H1 (cell line): ENCODE measurements at regions not wholly inside any gene's neighbourhood (a gene's known extent, or its start where the extent isn't known, plus 50 kb on each side); places are given as distances from the start of the nearest gene placed in this dataset.

Experiments used
- CTCF ChIA-PET: fragments of 300-600 bp; sonication (Branson Sonifier 250); formaldehyde crosslinking; loops from one replicate; lab custom pipeline; 2021; ENCODE audit not compliant: partially characterized antibody; lab: Charles Lee
- POLR2A ChIA-PET: fragments of 300-600 bp; sonication (Branson Sonifier 250); formaldehyde crosslinking; loops from one replicate; lab custom pipeline; 2021; ENCODE audit warnings: inconsistent platforms; ENCODE audit not compliant: partially characterized antibody; lab: Charles Lee
- DNase-seq, 2 experiments: peaks; one replicate each; pipeline versions ENCODE4 v3.0.0 to v3.0.0-alpha.2; 2010 to 2022; ENCODE audit warnings: low spot score in 2 of 2, low read depth in 1 of 2, mixed read lengths in 1 of 2
- FAIRE-seq: peaks from 2 replicates; lab custom pipeline; 2011; peaks lifted over from hg19 to GRCh38; lab: Jason Lieb, UNC
- H2AFZ ChIP-seq: 2 replicates; pipeline ENCODE4 v1.8.1; 2012; ENCODE audit warnings: low read length, inconsistent platforms
- H2AK5ac ChIP-seq: 2 replicates; pipeline ENCODE4 v1.6.1; 2013; ENCODE audit warnings: low read depth, low read length
- H2BK120ac ChIP-seq: replicated peaks from 2 replicates; pipeline ENCODE3; 2013; ENCODE audit warnings: low read depth, low read length, inconsistent platforms
- H2BK12ac ChIP-seq: 2 replicates; pipeline ENCODE4 v1.6.1; 2013; ENCODE audit warnings: low read depth, low read length
- H2BK15ac ChIP-seq: 2 replicates; pipeline ENCODE4 v1.6.1; 2013; ENCODE audit warnings: low read length
- H2BK20ac ChIP-seq: 2 replicates; pipeline ENCODE4 v1.6.1; 2013; ENCODE audit warnings: low read length
- H2BK5ac ChIP-seq: 2 replicates; pipeline ENCODE4 v1.6.1; 2013; ENCODE audit warnings: low read depth, low read length
- H3K14ac ChIP-seq: 2 replicates; pipeline ENCODE4 v1.6.1; 2013; ENCODE audit warnings: inconsistent platforms; ENCODE audit not compliant: insufficient read length
- H3K18ac ChIP-seq: 2 replicates; pipeline ENCODE4 v1.6.1; 2013; ENCODE audit warnings: low read length; ENCODE audit errors: extremely low read depth
- H3K23ac ChIP-seq: 2 replicates; pipeline ENCODE4 v1.6.1; 2013; ENCODE audit warnings: inconsistent platforms; ENCODE audit not compliant: insufficient read length
- H3K23me2 ChIP-seq: 2 replicates; pipeline ENCODE4 v1.6.1; 2013; ENCODE audit warnings: low read depth, low read length
- H3K27ac ChIP-seq: 2 replicates; pipeline ENCODE4 v1.6.1; 2011; ENCODE audit warnings: low read depth, low read length, inconsistent platforms
- H3K27me3 ChIP-seq, 4 experiments: replicated peaks in 1 of 4; 1 replicate in 1 of 4; 2 replicates in 3 of 4; pipeline versions ENCODE4 v1.6.1 to v1.8.1; 2011 to 2013; ENCODE audit warnings: low read length in 3 of 4, mild to moderate bottlenecking in 3 of 4, inconsistent platforms in 2 of 4, mixed read lengths in 2 of 4, moderate library complexity in 1 of 4; ENCODE audit not compliant: control insufficient read depth in 3 of 4, insufficient read depth in 3 of 4; ENCODE audit errors: extremely low read depth in 1 of 4
- H3K36me3 ChIP-seq, 4 experiments: 2 replicates each; pipeline versions ENCODE4 v1.6.1 to v1.8.1; 2011 to 2013; ENCODE audit warnings: mild to moderate bottlenecking in 4 of 4, low read length in 3 of 4, moderate library complexity in 2 of 4, control low read depth in 1 of 4, inconsistent platforms in 1 of 4; ENCODE audit not compliant: insufficient read depth in 4 of 4, control insufficient read depth in 2 of 4
- H3K4ac ChIP-seq: replicated peaks from 2 replicates; pipeline ENCODE3; 2013; ENCODE audit warnings: low read length, low read depth, mixed read lengths, inconsistent platforms; ENCODE audit not compliant: insufficient read length
- H3K4me1 ChIP-seq, 4 experiments: replicated peaks in 1 of 4; 1 replicate in 1 of 4; 2 replicates in 3 of 4; pipeline versions ENCODE4 v1.6.1 to v1.8.1; 2011 to 2013; ENCODE audit warnings: low read length in 3 of 4, inconsistent platforms in 2 of 4, mixed read lengths in 1 of 4; ENCODE audit not compliant: insufficient read depth in 4 of 4, control insufficient read depth in 3 of 4
- H3K4me2 ChIP-seq, 2 experiments: 2 replicates each; pipeline versions ENCODE4 v1.6.1 to v1.8.1; 2011 to 2013; ENCODE audit warnings: low read depth in 2 of 2, low read length in 2 of 2, control low read depth in 1 of 2, inconsistent platforms in 1 of 2, mild to moderate bottlenecking in 1 of 2; ENCODE audit not compliant: insufficient read depth in 1 of 2
- H3K4me3 ChIP-seq, 4 experiments: fragments of 200-600, 300-600 bp in 1 of 4; sonication (generic), shearing (Covaris generic), sonication (Bioruptor Twin) in 1 of 4; 2 replicates each; pipeline versions ENCODE4 v1.5.1 to v1.8.1; 2011 to 2016; ENCODE audit warnings: low read length in 4 of 4, low read depth in 3 of 4, control low read depth in 2 of 4, inconsistent platforms in 2 of 4, mild to moderate bottlenecking in 2 of 4, mixed read lengths in 1 of 4, moderate library complexity in 1 of 4; ENCODE audit not compliant: insufficient read depth in 2 of 4; ENCODE audit errors: extremely low read depth in 1 of 4
- H3K56ac ChIP-seq: replicated peaks from 2 replicates; pipeline ENCODE3; 2013; ENCODE audit warnings: low read depth, mild to moderate bottlenecking, mixed read lengths, low read length, inconsistent platforms; ENCODE audit not compliant: insufficient read length
- H3K79me1 ChIP-seq: 2 replicates; pipeline ENCODE4 v1.6.1; 2013; ENCODE audit warnings: low read depth, low read length, control low read depth
- H3K79me2 ChIP-seq, 2 experiments: 2 replicates each; pipeline versions ENCODE4 v1.6.1 to v1.8.1; 2012 to 2013; ENCODE audit warnings: low read length in 2 of 2, mild to moderate bottlenecking in 2 of 2, inconsistent platforms in 1 of 2; ENCODE audit not compliant: insufficient read depth in 2 of 2, control insufficient read depth in 1 of 2
- H3K9ac ChIP-seq, 4 experiments: replicated peaks in 1 of 4; 1 replicate in 1 of 4; 2 replicates in 3 of 4; pipeline versions ENCODE4 v1.6.1 to v1.8.1; 2011 to 2013; ENCODE audit warnings: low read depth in 3 of 4, low read length in 3 of 4, control low read depth in 2 of 4, mild to moderate bottlenecking in 2 of 4, moderate library complexity in 2 of 4, inconsistent platforms in 1 of 4; ENCODE audit errors: extremely low read depth in 1 of 4
- H3K9me3 ChIP-seq, 2 experiments: 2 replicates each; pipeline versions ENCODE4 v1.6.1 to v1.8.1; 2012 to 2013; ENCODE audit warnings: mild to moderate bottlenecking in 2 of 2, moderate library complexity in 2 of 2, control low read depth in 1 of 2, inconsistent platforms in 1 of 2, low read depth in 1 of 2, low read length in 1 of 2, mixed read lengths in 1 of 2; ENCODE audit not compliant: insufficient read depth in 2 of 2
- H4K20me1 ChIP-seq, 2 experiments: replicated peaks in 1 of 2; 2 replicates each; pipeline versions ENCODE3 to v1.8.1; 2011 to 2013; ENCODE audit warnings: inconsistent platforms in 2 of 2, low read length in 2 of 2, mild to moderate bottlenecking in 1 of 2; ENCODE audit not compliant: insufficient read depth in 2 of 2, control insufficient read depth in 1 of 2
- H4K5ac ChIP-seq: 2 replicates; pipeline ENCODE4 v1.6.1; 2013; ENCODE audit warnings: low read length, low read depth, mixed read lengths, inconsistent platforms; ENCODE audit not compliant: insufficient read length
- H4K8ac ChIP-seq: 2 replicates; pipeline ENCODE4 v1.8.0; 2013; ENCODE audit warnings: mild to moderate bottlenecking, moderate library complexity, low read length, inconsistent platforms; ENCODE audit not compliant: insufficient read depth; ENCODE audit errors: extremely low read depth
- H4K91ac ChIP-seq: replicated peaks from 2 replicates; pipeline ENCODE3; 2013; ENCODE audit warnings: low read length, mixed read lengths, inconsistent platforms; ENCODE audit not compliant: insufficient read length
- BCL11A ChIP-seq, 2 experiments: IDR thresholded peaks; one replicate each; pipeline ENCODE4 v1.6.1; 2011; ENCODE audit warnings: low read depth in 2 of 2, low read length in 2 of 2, mild to moderate bottlenecking in 2 of 2
- EP300 ChIP-seq, 2 experiments: IDR thresholded peaks; 1 replicate in 1 of 2; 2 replicates in 1 of 2; pipeline ENCODE4 v1.6.1; 2011 to 2012; ENCODE audit warnings: low read depth in 2 of 2, low read length in 2 of 2, mild to moderate bottlenecking in 2 of 2, borderline replicate concordance in 1 of 2, inconsistent platforms in 1 of 2, moderate library complexity in 1 of 2
- GABPA ChIP-seq: IDR thresholded peaks from 2 replicates; pipeline ENCODE4 v1.6.1; 2011; ENCODE audit warnings: mild to moderate bottlenecking, low read length, moderate library complexity, borderline replicate concordance; ENCODE audit not compliant: insufficient read depth
- GTF2F1 ChIP-seq: IDR thresholded peaks from 2 replicates; pipeline ENCODE4 v1.6.1; 2012; ENCODE audit warnings: low read depth, low read length, improper control_type of control experiment, borderline replicate concordance
- JUN ChIP-seq: IDR thresholded peaks from 2 replicates; pipeline ENCODE4 v1.6.1; 2011; ENCODE audit warnings: low read depth, mild to moderate bottlenecking, improper control_type of control experiment, low read length
- JUND ChIP-seq: IDR thresholded peaks from 2 replicates; pipeline ENCODE4 v1.6.1; 2011; ENCODE audit warnings: mild to moderate bottlenecking, improper control_type of control experiment, low read length
- NRF1 ChIP-seq: IDR thresholded peaks from 2 replicates; pipeline ENCODE4 v1.6.1; 2011; ENCODE audit warnings: mild to moderate bottlenecking, low read depth, low read length, improper control_type of control experiment
- POLR2AphosphoS5 ChIP-seq: IDR thresholded peaks from 2 replicates; pipeline ENCODE4 v1.6.1; 2011; ENCODE audit warnings: low read depth, low read length
- POU5F1 ChIP-seq: IDR thresholded peaks from 2 replicates; pipeline ENCODE4 v1.6.1; 2011; ENCODE audit warnings: low read depth, mild to moderate bottlenecking, low read length, moderate library complexity
- SIX5 ChIP-seq: IDR thresholded peaks from 2 replicates; pipeline ENCODE4 v1.6.1; 2011; ENCODE audit warnings: mild to moderate bottlenecking, low read depth, low read length
- SP2 ChIP-seq: IDR thresholded peaks from 2 replicates; pipeline ENCODE4 v1.6.1; 2012; ENCODE audit warnings: mild to moderate bottlenecking, low read length, inconsistent platforms
- TCF12 ChIP-seq: IDR thresholded peaks from 2 replicates; pipeline ENCODE4 v1.6.1; 2011; ENCODE audit warnings: low read depth, mild to moderate bottlenecking, low read length
- WGBS, 2 experiments: shearing (Covaris generic) in 1 of 2; methylation state at CpG; one replicate each; pipeline versions ENCODE4 v1.1.6 to v1.1.7; 2013 to 2015; ENCODE audit warnings: low lambda C conversion rate in 2 of 2, mixed read lengths in 2 of 2, inconsistent platforms in 1 of 2, low coverage in 1 of 2, missing lambda C conversion rate in 1 of 2; ENCODE audit not compliant: insufficient replicate concordance in 2 of 2, insufficient coverage in 1 of 2, insufficient read length in 1 of 2; ENCODE audit errors: extremely low coverage in 1 of 2, missing lambda C conversion rate in 1 of 2; 5-methylcytosine and 5-hydroxymethylcytosine counted together
- TF ChIP-seq, protein P1 (sequence below): IDR thresholded peaks from 2 replicates; pipeline ENCODE4 v1.6.1; 2012; ENCODE audit warnings: inconsistent platforms

- peaks cover 0 to 6% (median 0%) of the 10 kb centered on the region in 4 experiments; a peak in 1 of 7 replicates for H3K4me1 ChIP-seq
- H3K14ac ChIP-seq = no peak overlapping the region
- H2BK120ac ChIP-seq = no peak overlapping the region
- no peaks in the 10 kb centered on the region for H3K9me3 ChIP-seq
- no peak for TF ChIP-seq POLR2AphosphoS5
- TF ChIP-seq NRF1 = no peak
- TF ChIP-seq SP2 = no peak
- no peak for TF ChIP-seq GABPA
- no peak for TF ChIP-seq BCL11A (IDR thresholded peaks at IDR 0.05; ENCODE audit: low read depth in 2 of 2, low read length in 2 of 2)
- TF ChIP-seq GTF2F1 = no peak
- TF ChIP-seq SIX5 = no peak
- no peak for TF ChIP-seq JUN
- no peak for TF ChIP-seq JUND
- TF ChIP-seq TCF12 = no peak
- TF ChIP-seq, protein P1, sequence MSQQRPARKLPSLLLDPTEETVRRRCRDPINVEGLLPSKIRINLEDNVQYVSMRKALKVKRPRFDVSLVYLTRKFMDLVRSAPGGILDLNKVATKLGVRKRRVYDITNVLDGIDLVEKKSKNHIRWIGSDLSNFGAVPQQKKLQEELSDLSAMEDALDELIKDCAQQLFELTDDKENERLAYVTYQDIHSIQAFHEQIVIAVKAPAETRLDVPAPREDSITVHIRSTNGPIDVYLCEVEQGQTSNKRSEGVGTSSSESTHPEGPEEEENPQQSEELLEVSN = no peak
- no peak for TF ChIP-seq EP300 (IDR thresholded peaks at IDR 0.05; ENCODE audit: borderline replicate concordance in 1 of 2, low read depth in 2 of 2, low read length in 2 of 2)
- TF ChIP-seq POU5F1 = no peak
- ChIA-PET CTCF (interaction anchor here (1.0 to 1.1 kb wide), 2 partner anchors 56 to 71 kb away, joined by 4 read pairs; no protein-coding TSS in a partner anchor), POLR2A (no interaction called here)
- no peak overlapping the region for H3K4ac ChIP-seq
- H2BK20ac ChIP-seq = no peak overlapping the region
- no peaks in the 10 kb centered on the region for H3K23me2 ChIP-seq
- H3K18ac ChIP-seq = no peak overlapping the region
- no peaks in the 10 kb centered on the region for H4K20me1 ChIP-seq
- no peak overlapping the region for H3K56ac ChIP-seq
- no peak overlapping the region for H2BK5ac ChIP-seq
- FAIRE-seq = no peak
- no peaks in the 10 kb centered on the region for H3K79me2 ChIP-seq
- H3K23ac ChIP-seq = no peak overlapping the region
- H2AFZ ChIP-seq = no peak overlapping the region
- H3K9ac ChIP-seq = no peak overlapping the region
- no peak overlapping the region for H3K4me3 ChIP-seq
- no peaks in the 10 kb centered on the region for H3K27me3 ChIP-seq
- no peaks in the 10 kb centered on the region for H3K36me3 ChIP-seq
- no peaks in the 10 kb centered on the region for H3K79me1 ChIP-seq
- no peak overlapping the region for H4K91ac ChIP-seq
- H2AK5ac ChIP-seq = no peak overlapping the region
- H3K4me2 ChIP-seq = no peak overlapping the region
- no peak overlapping the region for H4K5ac ChIP-seq
- no peak for DNase-seq
- 75% methylated on average over 3 of the region's 3 CpGs; no CpG with 5 or more reads in 1 of the 2 experiments for WGBS, 2 experiments
- H3K27ac ChIP-seq = no peak overlapping the region
- H4K8ac ChIP-seq = no peak overlapping the region
- H2BK15ac ChIP-seq = no peak overlapping the region
- H2BK12ac ChIP-seq = no peak overlapping the region
These were observed 278.5 kb upstream of the GJB5 start for GRCh38 chr1:34476371-34476770.
